Kidney (tissue), 13 donors: ENCODE measurements at regions not wholly inside any gene's neighbourhood (a gene's known extent, or its start where the extent isn't known, plus 50 kb on each side); places are given as distances from the start of the nearest gene placed in this dataset.

Experiments used
- DNase-seq, 5 donors: peaks; one replicate each; pipeline ENCODE4 v3.0.0-alpha.2; 2013 to 2020
- FAIRE-seq: peaks from 2 replicates; lab custom pipeline; 2012; peaks lifted over from hg19 to GRCh38; lab: Jason Lieb, UNC
- H3K27ac ChIP-seq, 2 donors: one replicate each; pipeline ENCODE4 v1.7.0; 2013; ENCODE audit warnings: low read depth in 2 of 2, low read length in 2 of 2, inconsistent platforms in 1 of 2
- H3K27me3 ChIP-seq: one replicate; pipeline ENCODE4 v1.7.1; 2013; ENCODE audit warnings: low read length, inconsistent platforms; ENCODE audit not compliant: control insufficient read depth, insufficient read depth
- H3K36me3 ChIP-seq, 3 donors: one replicate each; pipeline versions ENCODE4 v1.7.0 to v1.7.1; 2013; ENCODE audit warnings: low read length in 3 of 3, control low read depth in 1 of 3, inconsistent platforms in 1 of 3; ENCODE audit not compliant: insufficient read depth in 3 of 3, control insufficient read depth in 2 of 3
- H3K4me1 ChIP-seq, 3 donors: one replicate each; pipeline versions ENCODE4 v1.7.0 to v1.7.1; 2013; ENCODE audit warnings: low read length in 3 of 3, inconsistent platforms in 1 of 3, low read depth in 1 of 3; ENCODE audit not compliant: control insufficient read depth in 2 of 3, insufficient read depth in 2 of 3
- H3K4me3 ChIP-seq, 3 donors: one replicate each; pipeline versions ENCODE4 v1.7.0 to v1.8.1; 2013; ENCODE audit warnings: low read length in 3 of 3, control low read depth in 1 of 3, inconsistent platforms in 1 of 3
- H3K9ac ChIP-seq, 3 donors: one replicate each; pipeline versions ENCODE4 v1.7.0 to v1.7.1; 2013; ENCODE audit warnings: low read length in 3 of 3, control low read depth in 1 of 3, inconsistent platforms in 1 of 3
- H3K9me3 ChIP-seq, 3 donors: one replicate each; pipeline versions ENCODE4 v1.7.0 to v1.7.1; 2013; ENCODE audit warnings: low read length in 3 of 3, control low read depth in 1 of 3, inconsistent platforms in 1 of 3; ENCODE audit not compliant: control insufficient read depth in 2 of 3, insufficient read depth in 1 of 3
- intact Hi-C: fragments of 100-400 bp; cut with DNase I; formaldehyde crosslinking; loops from one replicate; pipeline ENCODE4 v1.11.1; 2022
- TF ChIP-seq, protein P1 (sequence below): IDR thresholded peaks from 3 replicates; pipeline ENCODE4 v1.5.1; 2012; ENCODE audit warnings: mild to moderate bottlenecking, moderate library complexity, borderline replicate concordance; ENCODE audit not compliant: insufficient read depth; ENCODE audit errors: extremely low read depth
- donor health status: control.
- donor health status: control.
- donor health status: control.
- donor health status: control.
- donor health status: control.
- donor health status: DM: yes; HTN: yes; CAD: no.
- donor health status: Normal renal cell carcinoma (clear cell type).

DNA sequence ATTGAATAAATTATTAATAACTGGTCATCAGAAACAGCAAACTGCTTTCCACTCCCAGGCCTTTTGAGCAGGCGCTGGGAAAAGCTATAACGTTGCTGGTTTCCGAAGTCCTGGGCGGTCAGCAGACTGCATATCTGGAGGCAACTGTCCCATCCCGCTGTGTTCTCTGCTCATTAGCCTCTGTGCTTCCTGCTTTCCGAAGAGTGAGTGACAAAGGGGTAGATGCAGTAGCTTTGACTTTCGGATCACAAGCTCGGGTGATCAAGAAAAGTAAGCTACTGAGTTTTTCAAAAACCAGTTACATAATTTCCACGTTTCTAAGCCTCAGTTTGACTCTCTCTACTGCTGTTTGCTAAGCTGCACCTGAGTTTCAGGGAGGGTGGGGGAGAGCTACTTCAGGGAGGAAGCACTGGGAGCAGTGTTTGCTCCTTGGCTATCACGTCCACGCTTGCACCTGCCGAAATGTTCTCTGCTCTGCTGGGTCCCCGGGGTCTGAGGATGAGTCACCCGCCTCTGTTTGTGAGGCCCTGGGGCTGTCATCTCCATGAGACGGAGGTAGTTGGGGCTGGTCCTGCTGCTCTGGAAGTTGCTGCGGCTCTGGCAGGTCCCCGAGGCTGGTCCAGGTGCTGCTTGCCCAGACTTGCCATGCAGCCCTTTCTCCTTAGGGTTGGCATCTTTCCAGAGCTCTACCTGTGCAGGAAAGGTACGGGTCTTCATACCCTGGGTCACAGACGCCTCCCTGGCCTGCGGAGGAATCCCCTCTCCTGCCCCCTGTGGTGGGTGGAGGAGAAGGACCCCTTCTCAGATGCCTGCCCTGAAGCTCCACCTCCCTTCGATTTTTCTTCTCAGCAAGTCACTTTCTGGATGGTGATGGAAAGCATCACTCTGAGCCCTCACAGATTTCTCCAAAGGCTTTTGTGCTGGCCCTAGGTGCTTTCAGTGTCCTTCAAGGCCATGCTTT lies 220.0 kb downstream of the QKI start:
- Histone ChIP-seq H3K27ac (no peak overlapping the region), H3K27me3 (no peaks in the 10 kb centered on the region), H3K36me3 (no peaks in the 10 kb centered on the region), H3K4me3 (no peak overlapping the region), H3K4me1 (no peaks in the 10 kb centered on the region), H3K9ac (no peak overlapping the region), H3K9me3 (peaks cover 0 to 3% (median 0%) of the 10 kb centered on the region in 3 donors)
- intact Hi-C loops = no loop called here
- FAIRE-seq = no peak
- TF ChIP-seq, protein P1, sequence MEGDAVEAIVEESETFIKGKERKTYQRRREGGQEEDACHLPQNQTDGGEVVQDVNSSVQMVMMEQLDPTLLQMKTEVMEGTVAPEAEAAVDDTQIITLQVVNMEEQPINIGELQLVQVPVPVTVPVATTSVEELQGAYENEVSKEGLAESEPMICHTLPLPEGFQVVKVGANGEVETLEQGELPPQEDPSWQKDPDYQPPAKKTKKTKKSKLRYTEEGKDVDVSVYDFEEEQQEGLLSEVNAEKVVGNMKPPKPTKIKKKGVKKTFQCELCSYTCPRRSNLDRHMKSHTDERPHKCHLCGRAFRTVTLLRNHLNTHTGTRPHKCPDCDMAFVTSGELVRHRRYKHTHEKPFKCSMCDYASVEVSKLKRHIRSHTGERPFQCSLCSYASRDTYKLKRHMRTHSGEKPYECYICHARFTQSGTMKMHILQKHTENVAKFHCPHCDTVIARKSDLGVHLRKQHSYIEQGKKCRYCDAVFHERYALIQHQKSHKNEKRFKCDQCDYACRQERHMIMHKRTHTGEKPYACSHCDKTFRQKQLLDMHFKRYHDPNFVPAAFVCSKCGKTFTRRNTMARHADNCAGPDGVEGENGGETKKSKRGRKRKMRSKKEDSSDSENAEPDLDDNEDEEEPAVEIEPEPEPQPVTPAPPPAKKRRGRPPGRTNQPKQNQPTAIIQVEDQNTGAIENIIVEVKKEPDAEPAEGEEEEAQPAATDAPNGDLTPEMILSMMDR = no peak
- no peak for DNase-seq

DNA sequence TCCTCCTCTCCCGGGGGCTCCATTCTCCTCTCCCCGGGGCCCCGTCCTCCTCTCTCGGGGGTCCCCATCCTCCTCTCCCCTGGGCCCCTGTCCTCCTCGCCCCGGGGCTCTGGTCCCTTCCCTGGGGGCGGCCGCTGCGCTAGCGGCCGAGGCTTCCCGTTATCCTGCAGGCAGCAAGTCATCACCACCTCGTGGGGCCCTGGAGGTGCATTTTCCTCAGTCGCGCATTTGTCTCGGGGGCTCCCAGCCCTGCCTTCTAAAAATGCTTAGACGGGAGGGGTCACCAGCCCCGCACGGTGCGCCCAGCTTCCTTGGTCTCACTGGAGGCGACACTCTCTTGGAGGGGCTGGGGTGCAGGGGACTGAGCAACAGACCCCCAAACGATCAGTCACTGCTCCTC lies 216.5 kb downstream of the QKI start:
- Histone ChIP-seq H3K9me3 (peaks cover 0 to 3% (median 0%) of the 10 kb centered on the region in 3 donors), H3K36me3 (no peaks in the 10 kb centered on the region), H3K9ac (no peak overlapping the region), H3K27ac (no peak overlapping the region), H3K27me3 (no peaks in the 10 kb centered on the region), H3K4me3 (no peak overlapping the region), H3K4me1 (no peaks in the 10 kb centered on the region)
- FAIRE-seq = no peak
- intact Hi-C loops = no loop called here
- TF ChIP-seq, protein P1 = no peak
- DNase-seq = no peak

DNA sequence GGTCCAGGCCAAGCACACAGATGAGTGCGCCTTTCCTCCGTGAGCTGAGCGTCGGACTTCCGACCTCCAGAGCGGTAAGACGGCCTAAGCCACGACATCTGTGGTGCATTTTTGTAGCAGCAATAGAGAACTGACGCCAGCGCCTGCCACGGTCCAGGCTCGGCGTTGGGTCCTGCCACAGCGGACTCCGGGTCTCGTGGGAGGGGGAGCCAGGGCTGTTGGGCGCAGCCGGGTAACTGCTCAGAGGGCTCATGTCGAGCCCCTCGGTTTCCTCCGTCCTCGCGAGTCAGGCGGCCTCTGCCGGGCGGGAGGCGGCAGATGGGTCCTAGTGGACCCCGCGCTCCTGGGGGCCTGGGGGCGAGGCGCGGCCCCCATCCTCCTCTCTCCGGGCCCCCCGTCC lies 216.1 kb downstream of the QKI start:
- no peak overlapping the region for H3K9ac ChIP-seq
- TF ChIP-seq, protein P1 = no peak
- DNase-seq (no peak), FAIRE-seq (no peak)
- H3K4me3 ChIP-seq = no peak overlapping the region
- H3K27ac ChIP-seq = no peak overlapping the region
- H3K36me3 ChIP-seq = no peaks in the 10 kb centered on the region
- no peaks in the 10 kb centered on the region for H3K4me1 ChIP-seq
- H3K9me3 ChIP-seq = peaks cover 0 to 3% (median 0%) of the 10 kb centered on the region in 3 donors
- intact Hi-C loops = no loop called here
- no peaks in the 10 kb centered on the region for H3K27me3 ChIP-seq
